ENCODE measurements at regions not wholly inside any gene's neighbourhood (a gene's known extent, or its start where the extent isn't known, plus 50 kb on each side); places are given as distances from the start of the nearest gene placed in this dataset.

- TF ChIP-seq EZH2 (IDR thresholded peaks at IDR 0.05) (no peak), POLR2AphosphoS5 (IDR thresholded peaks at IDR 0.05; ENCODE audit: borderline replicate concordance, low read depth, low read length) (no peak), FOXP2 (optimal IDR thresholded peaks at IDR 0.05; ENCODE audit: control extremely low read depth, extremely low read length, insufficient read depth) (no peak)
Observed at GRCh38 chr4:130187587-130187986, 1091.6 kb downstream of the C4orf33 start.

Data from SK-N-MC (cell line).